HFF-Myc (cell line): ENCODE measurements at regions not wholly inside any gene's neighbourhood (a gene's known extent, or its start where the extent isn't known, plus 50 kb on each side); places are given as distances from the start of the nearest gene placed in this dataset.

ENCODE experiments used
- DNase-seq: peaks from one replicate; pipeline ENCODE4 v3.0.0-alpha.2; 2011; ENCODE audit warnings: low read depth; ENCODE audit errors: extremely low read depth
- H3K4me3 ChIP-seq: replicated peaks from 2 replicates; pipeline ENCODE4 v1.5.1; 2011; ENCODE audit warnings: low read depth, mild to moderate bottlenecking, control low read depth, low read length
- CTCF ChIP-seq: IDR thresholded peaks from 2 replicates; pipeline ENCODE4 v1.5.1; 2012; ENCODE audit warnings: mild to moderate bottlenecking, low read depth, low read length, control low read depth; ENCODE audit errors: missing control alignments

DNA sequence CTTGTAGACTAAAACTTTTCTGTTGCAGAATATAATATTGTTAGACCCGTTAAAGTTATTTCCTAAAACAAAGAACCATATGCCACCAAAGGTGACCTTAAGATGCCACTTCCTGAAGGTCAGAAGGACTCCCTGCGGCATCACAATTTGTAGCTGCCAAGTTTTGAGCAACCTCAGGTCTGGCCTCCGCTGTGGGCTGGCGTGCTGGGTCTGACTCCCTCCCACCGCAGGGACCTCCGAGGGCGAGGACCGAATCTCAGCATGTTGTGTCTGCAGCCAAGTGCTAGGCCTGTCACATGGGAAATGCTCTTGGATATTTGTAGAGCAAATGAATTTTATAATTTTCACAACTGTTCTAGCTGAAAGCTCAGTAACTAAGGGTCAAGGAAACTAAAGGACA, 285.9 kb downstream of the NDUFA10 start:
- H3K4me3 ChIP-seq = no peak overlapping the region
- no peak for DNase-seq
- TF ChIP-seq CTCF = no peak

- H3K4me3 ChIP-seq = no peak overlapping the region
- no peak for DNase-seq
- no peak for TF ChIP-seq CTCF
These were observed 287.0 kb downstream of the NDUFA10 start for GRCh38 chr2:239738159-239738558.

DNA sequence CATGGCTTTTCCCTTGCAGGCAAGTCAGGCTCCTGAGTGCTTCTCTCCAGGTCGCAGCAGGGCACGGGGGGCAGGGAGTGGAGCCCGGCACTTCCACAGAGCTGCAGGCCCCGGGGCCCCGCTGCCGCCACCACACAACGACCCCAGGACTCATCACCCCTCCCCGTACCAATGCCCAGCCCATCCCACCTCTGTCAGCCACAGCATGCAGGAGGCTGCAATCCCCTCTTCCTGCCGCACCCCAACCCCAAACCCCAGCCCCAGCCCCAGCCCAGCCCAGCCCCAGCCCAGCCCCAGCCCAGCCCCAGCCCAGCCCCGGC, 288.0 kb downstream of the NDUFA10 start:
- no peak for TF ChIP-seq CTCF
- no peak overlapping the region for H3K4me3 ChIP-seq
- DNase-seq = no peak

DNA sequence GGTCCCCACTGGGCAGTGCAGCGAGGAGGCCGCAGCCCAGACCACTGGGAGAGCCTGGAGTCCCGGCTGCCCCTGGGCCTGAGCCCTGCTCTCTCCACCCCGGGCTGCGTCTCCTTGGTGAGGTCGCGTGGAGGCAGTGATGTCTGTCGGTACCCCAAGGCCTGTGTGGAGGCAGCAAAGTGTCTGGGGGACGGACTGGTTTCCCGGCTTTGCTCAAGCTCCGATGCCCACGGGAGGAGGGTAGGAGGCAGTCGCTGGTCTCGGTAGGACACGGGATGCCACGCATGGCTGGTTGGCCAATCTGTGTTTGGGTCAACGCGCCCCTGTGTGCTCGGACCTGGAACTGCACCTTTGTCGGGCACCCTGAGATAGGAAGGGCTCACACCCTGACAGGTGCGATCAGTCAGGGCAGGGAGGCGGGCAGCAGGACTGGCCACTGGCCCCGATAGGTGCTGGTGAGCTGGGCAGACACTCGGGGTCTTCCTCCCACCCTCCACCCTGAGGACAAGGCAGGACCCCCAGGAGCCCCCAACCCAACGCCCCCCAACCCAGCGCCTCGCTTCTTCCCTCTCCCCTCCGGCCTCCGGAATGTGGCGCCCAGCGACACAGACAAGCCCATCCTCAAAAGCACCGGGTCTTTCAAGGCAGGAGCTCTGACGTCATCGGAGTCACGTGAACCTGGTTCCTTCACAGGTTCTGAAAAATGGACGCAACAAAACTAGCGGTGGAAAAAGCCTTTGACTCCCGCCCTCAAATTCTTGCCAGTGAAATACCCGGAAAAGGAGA, 288.6 kb downstream of the NDUFA10 start:
- H3K4me3 ChIP-seq = no peak overlapping the region
- DNase-seq = no peak
- no peak for TF ChIP-seq CTCF

DNA sequence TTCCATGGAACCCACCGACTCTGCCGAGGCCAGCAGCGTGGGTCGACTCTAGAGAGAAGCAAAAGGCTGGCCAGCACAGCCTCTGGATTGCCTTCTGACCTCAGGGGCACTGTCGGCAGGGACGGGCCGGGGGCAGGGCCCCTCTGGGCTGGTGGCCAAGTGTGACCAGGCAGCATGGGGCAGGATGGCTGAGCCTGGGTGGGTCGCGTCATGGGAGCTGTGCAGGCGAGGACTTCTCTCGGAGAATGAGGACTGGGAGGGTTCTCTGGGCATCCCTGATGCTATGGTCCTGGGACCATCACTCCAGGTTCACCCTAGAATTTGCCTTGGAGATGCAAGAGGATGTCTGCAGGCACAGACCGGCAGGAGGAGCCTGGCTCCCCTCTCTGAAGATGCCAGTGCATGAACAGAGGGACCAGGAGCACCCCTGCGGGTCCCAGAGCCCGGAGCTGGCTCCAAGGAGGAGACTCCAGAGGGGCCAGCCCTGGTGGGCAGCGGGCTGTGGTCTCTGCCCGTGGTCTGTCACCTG, 289.2 kb downstream of the NDUFA10 start:
- no peak overlapping the region for H3K4me3 ChIP-seq
- TF ChIP-seq CTCF = no peak

DNA sequence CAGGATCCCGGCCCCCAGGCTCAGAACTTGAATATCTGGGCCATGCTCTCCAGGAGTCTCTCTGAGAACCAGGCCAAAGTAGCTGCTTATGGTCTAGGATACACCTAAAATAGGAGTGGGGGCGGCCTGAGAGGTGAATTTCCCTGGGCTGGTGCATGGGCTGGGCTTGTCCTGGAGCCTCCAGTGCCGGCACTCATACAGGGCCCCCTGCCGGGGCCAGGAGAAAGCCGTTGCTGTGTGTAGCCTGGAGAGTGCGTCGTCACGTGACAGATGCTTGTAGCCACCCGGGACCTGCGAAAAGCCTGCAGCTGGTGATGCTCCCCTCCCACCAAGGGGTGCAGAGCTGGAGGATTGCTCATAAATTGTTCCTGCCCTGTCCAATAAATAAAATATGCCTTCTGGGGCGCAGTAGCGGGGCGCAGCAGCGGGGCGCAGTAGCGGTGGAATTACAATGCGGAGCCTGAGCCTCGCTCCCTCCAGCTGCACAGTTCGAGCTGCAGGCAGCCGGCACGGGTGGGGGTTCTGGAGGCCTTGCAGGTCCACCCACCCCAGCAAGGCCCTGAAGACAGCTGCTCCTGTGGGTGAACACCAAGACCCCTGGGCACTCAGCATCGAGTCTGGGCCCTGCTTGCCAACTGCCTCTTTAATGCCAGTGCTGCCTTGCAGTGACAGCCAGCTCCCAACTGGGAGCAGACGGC, 289.9 kb downstream of the NDUFA10 start:
- no peak for TF ChIP-seq CTCF
- DNase-seq = no peak
- H3K4me3 ChIP-seq = no peak overlapping the region

More for the DNA sequence above, 289.2 kb downstream of the NDUFA10 start:
- no peak for DNase-seq
